SK-N-SH treated with all-trans-retinoic acid at 6 μM for 48 hours (cell line): ENCODE measurements at regions not wholly inside any gene's neighbourhood (a gene's known extent, or its start where the extent isn't known, plus 50 kb on each side); places are given as distances from the start of the nearest gene placed in this dataset.
"Not testable (repeated sequence)": the region's sequence is repeated elsewhere in the genome, so short reads cannot be mapped to it uniquely, and the experiment has no call there.

ENCODE experiments used
- ATAC-seq: fragments of 200-7000 bp; cut with Tn5 transposase; 3 replicates; pipeline ENCODE4 v1.9.1; 2020; ENCODE audit warnings: mild to moderate bottlenecking, moderate library complexity
- ARNTL ChIP-seq: fragments of 450-650 bp; formaldehyde crosslinking; IDR thresholded peaks from 2 replicates; pipeline ENCODE4 v1.5.0; 2020; ENCODE audit warnings: low read depth, mild to moderate bottlenecking, moderate library complexity, borderline replicate concordance
- BACH2 ChIP-seq: fragments of 250-450 bp; sonication (Bioruptor Pico); IDR thresholded peaks from 2 replicates; pipeline ENCODE4 v1.9.0; 2021; ENCODE audit warnings: mild to moderate bottlenecking, borderline replicate concordance
- CSDC2 ChIP-seq: fragments of 250-450 bp; sonication (Bioruptor Pico); IDR thresholded peaks from 2 replicates; pipeline ENCODE4 v1.5.0; 2020; ENCODE audit warnings: mild to moderate bottlenecking, moderate library complexity
- ESRRG ChIP-seq: fragments of 250-450 bp; sonication (Bioruptor Pico); IDR thresholded peaks from 2 replicates; pipeline ENCODE4 v1.6.1; 2021; ENCODE audit warnings: mild to moderate bottlenecking
- GLIS3 ChIP-seq: fragments of 250-450 bp; sonication (Bioruptor Pico); IDR thresholded peaks from 2 replicates; pipeline ENCODE4 v1.5.0; 2020; ENCODE audit warnings: mild to moderate bottlenecking, moderate library complexity
- ISL1 ChIP-seq: fragments of 250-450 bp; sonication (Bioruptor Pico); IDR thresholded peaks from 2 replicates; pipeline ENCODE4 v2.1.2; 2022; ENCODE audit warnings: mild to moderate bottlenecking, moderate library complexity
- OSR1 ChIP-seq: fragments of 250-450 bp; sonication (Bioruptor Pico); IDR thresholded peaks from 2 replicates; pipeline ENCODE4 v1.8.0; 2022; ENCODE audit warnings: moderate library complexity, mild to moderate bottlenecking, inconsistent platforms
- PPARA ChIP-seq: fragments of 250-450 bp; sonication (Bioruptor Pico); IDR thresholded peaks from 2 replicates; pipeline ENCODE4 v1.5.0; 2020; ENCODE audit warnings: mild to moderate bottlenecking, borderline replicate concordance
- RARB ChIP-seq: fragments of 250-450 bp; sonication (Bioruptor Pico); IDR thresholded peaks from 2 replicates; pipeline ENCODE4 v1.8.0; 2021; ENCODE audit warnings: mild to moderate bottlenecking, moderate library complexity
- SNAI2 ChIP-seq: fragments of 250-450 bp; sonication (Bioruptor Pico); IDR thresholded peaks from 2 replicates; pipeline ENCODE4 v1.5.0; 2020; ENCODE audit warnings: mild to moderate bottlenecking, moderate library complexity
- TCF4 ChIP-seq: fragments of 250-450 bp; sonication (Bioruptor Pico); IDR thresholded peaks from 2 replicates; pipeline ENCODE4 v1.8.0; 2021; ENCODE audit warnings: mild to moderate bottlenecking, moderate library complexity, borderline replicate concordance
- TOX ChIP-seq: fragments of 250-450 bp; sonication (Bioruptor Pico); IDR thresholded peaks from 2 replicates; pipeline ENCODE4 v1.8.0; 2021; ENCODE audit warnings: mild to moderate bottlenecking, moderate library complexity, borderline replicate concordance
- ZC3H10 ChIP-seq: fragments of 250-450 bp; sonication (Bioruptor Pico); IDR thresholded peaks from 2 replicates; pipeline ENCODE4 v1.5.1; 2021; ENCODE audit warnings: mild to moderate bottlenecking, moderate library complexity
- ZFP3 ChIP-seq: fragments of 250-450 bp; sonication (Bioruptor Pico); IDR thresholded peaks from 2 replicates; pipeline ENCODE4 v1.5.0; 2020; ENCODE audit warnings: mild to moderate bottlenecking, moderate library complexity
- ZNF565 ChIP-seq: fragments of 450-650 bp; formaldehyde crosslinking; conservative IDR thresholded peaks from 2 replicates; pipeline ENCODE4 v1.5.0; 2020; ENCODE audit warnings: low read depth, mild to moderate bottlenecking, moderate library complexity
- ZNF70 ChIP-seq: fragments of 450-650 bp; formaldehyde crosslinking; IDR thresholded peaks from 2 replicates; pipeline ENCODE4 v1.5.0; 2020; ENCODE audit warnings: mild to moderate bottlenecking, moderate library complexity
- ZNF8 ChIP-seq: fragments of 450-650 bp; formaldehyde crosslinking; IDR thresholded peaks from 2 replicates; pipeline ENCODE4 v1.5.0; 2020; ENCODE audit warnings: mild to moderate bottlenecking, moderate library complexity
- TF ChIP-seq, protein P1 (sequence below): fragments of 250-450 bp; sonication (Bioruptor Pico); IDR thresholded peaks from 2 replicates; pipeline ENCODE4 v1.8.0; 2020; ENCODE audit warnings: mild to moderate bottlenecking, moderate library complexity, borderline replicate concordance
- TF ChIP-seq, protein P2 (sequence below): fragments of 250-450 bp; sonication (Bioruptor Pico); IDR thresholded peaks from 2 replicates; pipeline ENCODE4 v1.8.0; 2021; ENCODE audit warnings: low read depth, mild to moderate bottlenecking, moderate library complexity, borderline replicate concordance
- TF ChIP-seq, protein P3 (sequence below): fragments of 250-450 bp; sonication (Bioruptor Pico); IDR thresholded peaks from 2 replicates; pipeline ENCODE4 v1.5.0; 2020; ENCODE audit warnings: mild to moderate bottlenecking, moderate library complexity
- TF ChIP-seq, protein P4 (sequence below): fragments of 250-450 bp; sonication (Bioruptor Pico); IDR thresholded peaks from 2 replicates; pipeline ENCODE4 v1.5.1; 2021; ENCODE audit warnings: mild to moderate bottlenecking, moderate library complexity

DNA sequence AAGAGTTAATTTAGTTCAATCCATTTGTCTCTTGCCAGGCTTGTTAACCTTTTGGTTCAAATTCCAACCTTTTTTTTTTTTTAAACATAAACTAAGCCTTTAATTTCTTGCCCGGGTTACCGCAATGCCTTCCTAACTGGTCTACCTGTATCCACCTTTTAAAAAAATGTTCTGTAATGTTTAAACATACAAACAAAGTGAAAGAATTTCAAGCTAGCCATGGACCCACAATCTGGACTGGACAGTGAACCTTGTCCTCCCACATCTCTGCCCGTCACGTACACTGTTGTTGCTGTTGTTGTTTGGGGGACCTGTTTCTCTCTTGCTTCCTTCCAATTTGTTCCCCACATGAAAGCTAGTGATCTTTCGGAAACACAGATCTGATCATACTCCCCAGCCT is 724.7 kb upstream of the AUTS2 start (continued):
- TF ChIP-seq TCF4 (no peak), ZNF70 (CRISPR knock-in tag) (no peak), OSR1 (CRISPR knock-in tag) (no peak)
- TF ChIP-seq, all 23 proteins: peak for 0

DNA sequence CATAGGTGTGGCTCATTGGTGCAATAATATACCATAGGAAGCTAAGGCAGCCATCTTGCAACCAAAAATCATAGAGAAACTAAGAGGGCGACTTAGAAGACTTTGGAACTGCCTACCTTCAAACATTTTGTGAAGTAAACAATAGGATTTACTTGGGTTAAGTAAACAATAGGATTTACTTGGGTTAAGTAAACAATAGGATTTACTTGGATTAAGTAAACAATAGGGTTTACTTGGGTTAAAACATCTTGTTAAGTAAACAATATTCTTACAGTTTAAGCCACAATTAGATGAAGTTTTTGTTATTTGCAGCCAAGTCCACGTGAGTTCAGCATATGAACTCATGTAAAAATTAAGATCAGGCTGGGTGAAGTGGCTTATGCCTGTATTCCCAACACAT is 722.4 kb upstream of the AUTS2 start:
- TF ChIP-seq, protein P1, sequence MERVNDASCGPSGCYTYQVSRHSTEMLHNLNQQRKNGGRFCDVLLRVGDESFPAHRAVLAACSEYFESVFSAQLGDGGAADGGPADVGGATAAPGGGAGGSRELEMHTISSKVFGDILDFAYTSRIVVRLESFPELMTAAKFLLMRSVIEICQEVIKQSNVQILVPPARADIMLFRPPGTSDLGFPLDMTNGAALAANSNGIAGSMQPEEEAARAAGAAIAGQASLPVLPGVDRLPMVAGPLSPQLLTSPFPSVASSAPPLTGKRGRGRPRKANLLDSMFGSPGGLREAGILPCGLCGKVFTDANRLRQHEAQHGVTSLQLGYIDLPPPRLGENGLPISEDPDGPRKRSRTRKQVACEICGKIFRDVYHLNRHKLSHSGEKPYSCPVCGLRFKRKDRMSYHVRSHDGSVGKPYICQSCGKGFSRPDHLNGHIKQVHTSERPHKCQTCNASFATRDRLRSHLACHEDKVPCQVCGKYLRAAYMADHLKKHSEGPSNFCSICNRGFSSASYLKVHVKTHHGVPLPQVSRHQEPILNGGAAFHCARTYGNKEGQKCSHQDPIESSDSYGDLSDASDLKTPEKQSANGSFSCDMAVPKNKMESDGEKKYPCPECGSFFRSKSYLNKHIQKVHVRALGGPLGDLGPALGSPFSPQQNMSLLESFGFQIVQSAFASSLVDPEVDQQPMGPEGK (CRISPR knock-in tag) = no peak
- no peak for TF ChIP-seq PPARA (CRISPR knock-in tag)
- no peak for TF ChIP-seq TCF4
- TF ChIP-seq TOX (CRISPR knock-in tag) = no peak

DNA sequence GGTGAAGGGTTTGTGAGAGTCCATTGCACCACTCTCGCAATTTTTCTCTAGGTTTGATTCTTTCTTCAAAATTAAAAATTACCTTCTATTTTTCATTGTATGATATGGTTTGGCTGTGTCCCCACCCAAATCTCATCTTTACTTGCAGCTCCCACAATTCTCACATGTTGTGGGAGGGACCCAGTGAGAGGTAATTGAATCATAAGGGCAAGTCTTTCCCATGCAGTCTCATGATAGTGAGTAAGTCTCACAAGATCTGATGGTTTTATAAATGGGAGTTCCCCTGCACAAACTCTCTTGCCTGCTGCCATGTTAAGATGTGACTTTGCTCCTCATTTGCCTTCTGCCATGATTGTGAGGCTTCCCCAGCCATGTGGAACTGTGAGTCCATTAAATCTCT is 711.2 kb upstream of the AUTS2 start:
- ATAC-seq = not testable (repeated sequence)

More for the DNA sequence above, 722.4 kb upstream of the AUTS2 start:
- ATAC-seq = no peak

DNA sequence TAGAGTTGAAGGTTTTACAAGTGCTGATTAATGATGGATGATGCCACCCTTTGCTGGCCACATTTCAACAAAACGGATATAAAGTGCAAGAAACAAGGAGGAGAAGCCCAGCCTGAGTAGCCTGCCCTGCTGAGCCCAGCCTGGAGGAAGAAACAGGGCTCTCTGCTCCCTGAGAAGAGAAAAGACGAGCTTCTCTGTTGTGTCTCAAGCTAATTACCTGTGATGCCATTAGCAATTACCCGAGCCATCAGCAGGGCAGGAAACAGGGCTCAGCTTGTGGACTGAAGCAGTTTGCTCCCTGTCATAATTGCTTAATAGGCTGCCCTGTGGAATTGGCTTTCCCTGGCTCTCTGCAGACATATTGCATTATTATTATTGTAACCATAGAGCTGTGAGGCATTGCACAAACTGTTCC is 709.3 kb upstream of the AUTS2 start:
- peak; percentile 94 for ATAC-seq
- TF ChIP-seq ZNF565 (CRISPR knock-in tag) (no peak), ZFP3 (CRISPR knock-in tag) (no peak), TOX (CRISPR knock-in tag) (no peak), ISL1 (peak; percentile 47), SNAI2 (no peak), ESRRG (no peak), PPARA (CRISPR knock-in tag) (no peak), ZC3H10 (CRISPR knock-in tag) (no peak), RARB (CRISPR knock-in tag) (no peak), GLIS3 (CRISPR knock-in tag) (peak; percentile 25; the same call in 1 of the 2 replicates), CSDC2 (CRISPR knock-in tag) (no peak), ZNF70 (CRISPR knock-in tag) (peak; percentile 78; the same call in 1 of the 2 replicates), TCF4 (peak; percentile 95)
- TF ChIP-seq, protein P2, sequence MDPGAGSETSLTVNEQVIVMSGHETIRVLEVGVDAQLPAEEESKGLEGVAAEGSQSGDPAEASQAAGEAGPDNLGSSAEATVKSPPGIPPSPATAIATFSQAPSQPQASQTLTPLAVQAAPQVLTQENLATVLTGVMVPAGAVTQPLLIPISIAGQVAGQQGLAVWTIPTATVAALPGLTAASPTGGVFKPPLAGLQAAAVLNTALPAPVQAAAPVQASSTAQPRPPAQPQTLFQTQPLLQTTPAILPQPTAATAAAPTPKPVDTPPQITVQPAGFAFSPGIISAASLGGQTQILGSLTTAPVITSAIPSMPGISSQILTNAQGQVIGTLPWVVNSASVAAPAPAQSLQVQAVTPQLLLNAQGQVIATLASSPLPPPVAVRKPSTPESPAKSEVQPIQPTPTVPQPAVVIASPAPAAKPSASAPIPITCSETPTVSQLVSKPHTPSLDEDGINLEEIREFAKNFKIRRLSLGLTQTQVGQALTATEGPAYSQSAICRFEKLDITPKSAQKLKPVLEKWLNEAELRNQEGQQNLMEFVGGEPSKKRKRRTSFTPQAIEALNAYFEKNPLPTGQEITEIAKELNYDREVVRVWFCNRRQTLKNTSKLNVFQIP = no peak
- TF ChIP-seq, protein P3, sequence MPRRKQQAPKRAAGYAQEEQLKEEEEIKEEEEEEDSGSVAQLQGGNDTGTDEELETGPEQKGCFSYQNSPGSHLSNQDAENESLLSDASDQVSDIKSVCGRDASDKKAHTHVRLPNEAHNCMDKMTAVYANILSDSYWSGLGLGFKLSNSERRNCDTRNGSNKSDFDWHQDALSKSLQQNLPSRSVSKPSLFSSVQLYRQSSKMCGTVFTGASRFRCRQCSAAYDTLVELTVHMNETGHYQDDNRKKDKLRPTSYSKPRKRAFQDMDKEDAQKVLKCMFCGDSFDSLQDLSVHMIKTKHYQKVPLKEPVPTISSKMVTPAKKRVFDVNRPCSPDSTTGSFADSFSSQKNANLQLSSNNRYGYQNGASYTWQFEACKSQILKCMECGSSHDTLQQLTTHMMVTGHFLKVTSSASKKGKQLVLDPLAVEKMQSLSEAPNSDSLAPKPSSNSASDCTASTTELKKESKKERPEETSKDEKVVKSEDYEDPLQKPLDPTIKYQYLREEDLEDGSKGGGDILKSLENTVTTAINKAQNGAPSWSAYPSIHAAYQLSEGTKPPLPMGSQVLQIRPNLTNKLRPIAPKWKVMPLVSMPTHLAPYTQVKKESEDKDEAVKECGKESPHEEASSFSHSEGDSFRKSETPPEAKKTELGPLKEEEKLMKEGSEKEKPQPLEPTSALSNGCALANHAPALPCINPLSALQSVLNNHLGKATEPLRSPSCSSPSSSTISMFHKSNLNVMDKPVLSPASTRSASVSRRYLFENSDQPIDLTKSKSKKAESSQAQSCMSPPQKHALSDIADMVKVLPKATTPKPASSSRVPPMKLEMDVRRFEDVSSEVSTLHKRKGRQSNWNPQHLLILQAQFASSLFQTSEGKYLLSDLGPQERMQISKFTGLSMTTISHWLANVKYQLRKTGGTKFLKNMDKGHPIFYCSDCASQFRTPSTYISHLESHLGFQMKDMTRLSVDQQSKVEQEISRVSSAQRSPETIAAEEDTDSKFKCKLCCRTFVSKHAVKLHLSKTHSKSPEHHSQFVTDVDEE (CRISPR knock-in tag) = peak; percentile 84; the same call in 1 of the 2 replicates

DNA sequence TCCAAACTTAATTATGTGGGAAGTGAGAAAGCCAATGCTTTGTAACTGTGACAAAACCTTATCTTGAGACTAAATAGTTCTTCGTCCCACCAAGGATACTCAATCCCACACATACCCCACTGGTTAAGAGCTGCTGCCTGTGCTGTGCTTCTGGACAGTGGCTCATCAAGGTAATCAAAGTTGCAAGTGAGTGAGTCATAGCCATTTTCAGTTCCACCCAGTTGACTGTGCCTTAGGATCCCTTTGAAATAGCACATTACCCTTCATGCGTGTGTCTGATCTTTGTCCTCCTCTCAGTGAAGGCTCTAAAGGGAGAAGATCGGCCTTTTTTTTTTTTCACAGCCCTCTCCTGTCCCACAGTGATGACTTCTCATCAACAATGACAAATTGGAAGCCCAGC is 706.0 kb upstream of the AUTS2 start:
- TF ChIP-seq ARNTL = no peak
- TF ChIP-seq PPARA (CRISPR knock-in tag) = no peak
- TF ChIP-seq ZNF8 (CRISPR knock-in tag) = no peak
- TF ChIP-seq ESRRG = no peak
- TF ChIP-seq, protein P4, sequence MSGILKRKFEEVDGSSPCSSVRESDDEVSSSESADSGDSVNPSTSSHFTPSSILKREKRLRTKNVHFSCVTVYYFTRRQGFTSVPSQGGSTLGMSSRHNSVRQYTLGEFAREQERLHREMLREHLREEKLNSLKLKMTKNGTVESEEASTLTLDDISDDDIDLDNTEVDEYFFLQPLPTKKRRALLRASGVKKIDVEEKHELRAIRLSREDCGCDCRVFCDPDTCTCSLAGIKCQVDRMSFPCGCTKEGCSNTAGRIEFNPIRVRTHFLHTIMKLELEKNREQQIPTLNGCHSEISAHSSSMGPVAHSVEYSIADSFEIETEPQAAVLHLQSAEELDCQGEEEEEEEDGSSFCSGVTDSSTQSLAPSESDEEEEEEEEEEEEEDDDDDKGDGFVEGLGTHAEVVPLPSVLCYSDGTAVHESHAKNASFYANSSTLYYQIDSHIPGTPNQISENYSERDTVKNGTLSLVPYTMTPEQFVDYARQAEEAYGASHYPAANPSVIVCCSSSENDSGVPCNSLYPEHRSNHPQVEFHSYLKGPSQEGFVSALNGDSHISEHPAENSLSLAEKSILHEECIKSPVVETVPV (CRISPR knock-in tag) = no peak
- TF ChIP-seq ZNF70 (CRISPR knock-in tag) = no peak
- no peak for TF ChIP-seq GLIS3 (CRISPR knock-in tag)
- TF ChIP-seq RARB (CRISPR knock-in tag) = no peak
- TF ChIP-seq, protein P3 (CRISPR knock-in tag) = no peak
- TF ChIP-seq TOX (CRISPR knock-in tag) = no peak
- TF ChIP-seq ZFP3 (CRISPR knock-in tag) = no peak
- no peak for TF ChIP-seq OSR1 (CRISPR knock-in tag)
- TF ChIP-seq ZNF565 (CRISPR knock-in tag) = no peak
- no peak for TF ChIP-seq SNAI2
- TF ChIP-seq ISL1 = no peak
- TF ChIP-seq BACH2 (CRISPR knock-in tag) = no peak
- TF ChIP-seq CSDC2 (CRISPR knock-in tag) = no peak
- TF ChIP-seq TCF4 = no peak
- ATAC-seq = no peak
